Gastroesophageal sphincter (tissue), 3 donors: ENCODE measurements at regions not wholly inside any gene's neighbourhood (a gene's known extent, or its start where the extent isn't known, plus 50 kb on each side); places are given as distances from the start of the nearest gene placed in this dataset.

Experiments used
- EP300 ChIP-seq: sonication (generic); formaldehyde crosslinking; IDR thresholded peaks from one replicate; pipeline ENCODE4 v1.6.1; 2017; ENCODE audit warnings: antibody characterized with exemption, mild to moderate bottlenecking
- POLR2A ChIP-seq, 2 donors: fragments of 450-650 bp; IDR thresholded peaks; one replicate each; pipeline ENCODE4 v1.6.1; 2017; ENCODE audit warnings: antibody characterized with exemption in 2 of 2, mild to moderate bottlenecking in 2 of 2, moderate library complexity in 1 of 2
- POLR2AphosphoS5 ChIP-seq: sonication (generic); formaldehyde crosslinking; IDR thresholded peaks from one replicate; pipeline ENCODE4 v1.6.1; 2017; ENCODE audit warnings: antibody characterized with exemption
- TF ChIP-seq, protein P1 (sequence below), 4 experiments: fragments of 200-600 bp in 2 of 4; fragments of 450-650 bp in 2 of 4; sonication (generic) in 1 of 4; IDR thresholded peaks; one replicate each; pipeline ENCODE4 v1.5.1; 2017 to 2019; ENCODE audit warnings: antibody characterized with exemption in 4 of 4, mild to moderate bottlenecking in 2 of 4, moderate library complexity in 2 of 4

DNA sequence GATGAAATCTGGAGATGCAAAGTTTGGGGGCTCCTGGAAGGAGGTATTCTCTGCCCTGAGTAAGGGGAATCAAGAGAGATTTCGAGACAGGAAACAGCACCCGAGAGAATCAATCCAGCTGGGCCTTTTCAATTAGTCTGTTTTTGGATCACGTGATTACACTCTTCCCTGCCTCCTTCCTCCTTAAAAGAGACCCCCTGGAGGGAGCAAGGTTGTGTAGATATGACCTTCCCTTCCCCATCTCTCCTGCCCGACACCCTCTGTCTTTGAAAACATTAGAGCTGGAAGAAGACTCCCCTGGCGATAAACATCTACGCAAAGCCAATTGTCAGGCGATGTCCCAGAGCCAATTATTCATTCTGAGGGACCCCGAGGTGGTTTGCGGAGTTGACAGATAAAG is 407.9 kb downstream of the MIAT start:
- TF ChIP-seq, protein P1, sequence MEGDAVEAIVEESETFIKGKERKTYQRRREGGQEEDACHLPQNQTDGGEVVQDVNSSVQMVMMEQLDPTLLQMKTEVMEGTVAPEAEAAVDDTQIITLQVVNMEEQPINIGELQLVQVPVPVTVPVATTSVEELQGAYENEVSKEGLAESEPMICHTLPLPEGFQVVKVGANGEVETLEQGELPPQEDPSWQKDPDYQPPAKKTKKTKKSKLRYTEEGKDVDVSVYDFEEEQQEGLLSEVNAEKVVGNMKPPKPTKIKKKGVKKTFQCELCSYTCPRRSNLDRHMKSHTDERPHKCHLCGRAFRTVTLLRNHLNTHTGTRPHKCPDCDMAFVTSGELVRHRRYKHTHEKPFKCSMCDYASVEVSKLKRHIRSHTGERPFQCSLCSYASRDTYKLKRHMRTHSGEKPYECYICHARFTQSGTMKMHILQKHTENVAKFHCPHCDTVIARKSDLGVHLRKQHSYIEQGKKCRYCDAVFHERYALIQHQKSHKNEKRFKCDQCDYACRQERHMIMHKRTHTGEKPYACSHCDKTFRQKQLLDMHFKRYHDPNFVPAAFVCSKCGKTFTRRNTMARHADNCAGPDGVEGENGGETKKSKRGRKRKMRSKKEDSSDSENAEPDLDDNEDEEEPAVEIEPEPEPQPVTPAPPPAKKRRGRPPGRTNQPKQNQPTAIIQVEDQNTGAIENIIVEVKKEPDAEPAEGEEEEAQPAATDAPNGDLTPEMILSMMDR (IDR thresholded peaks at IDR 0.05) = no peak
- TF ChIP-seq POLR2AphosphoS5 (no peak), POLR2A (IDR thresholded peaks at IDR 0.05) (no peak), EP300 (no peak)
